ENCODE measurements at regions not wholly inside any gene's neighbourhood (a gene's known extent, or its start where the extent isn't known, plus 50 kb on each side); places are given as distances from the start of the nearest gene placed in this dataset.

DNA sequence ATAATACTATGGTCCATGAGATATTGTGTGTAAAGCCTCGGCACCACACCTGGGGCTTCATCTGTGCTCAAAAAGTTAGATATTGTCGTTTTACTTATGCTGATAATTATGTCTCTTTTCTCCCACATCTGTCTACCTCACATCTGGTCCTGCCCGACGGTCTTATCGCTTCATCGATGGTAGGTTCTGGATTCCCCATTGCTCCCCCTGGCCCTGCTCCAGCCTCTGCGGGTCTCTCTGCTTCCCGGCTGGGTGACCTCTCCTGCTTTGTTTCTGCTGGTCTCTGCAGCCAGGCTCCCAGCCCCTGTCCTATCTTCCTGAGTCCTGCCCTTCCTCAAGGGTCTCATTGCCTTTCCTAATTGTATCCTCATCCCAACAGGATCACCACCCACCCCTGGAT, 294.2 kb downstream of the NDUFA10 start:
- Histone ChIP-seq H2AFZ (no peak overlapping the region), H3K27me3 (ENCODE audit: insufficient read depth) (no peaks in the 10 kb centered on the region), H3K36me3 (ENCODE audit: insufficient read depth) (no peaks in the 10 kb centered on the region), H3K79me2 (replicated peaks; ENCODE audit: insufficient read depth) (no peaks in the 10 kb centered on the region), H3K4me3 (no peak overlapping the region), H3K4me2 (no peak overlapping the region), H3K4me1 (ENCODE audit: insufficient read depth) (no peaks in the 10 kb centered on the region; the same call in 1 of the 2 replicates), H3K27ac (ENCODE audit: low read depth) (no peak overlapping the region), H4K20me1 (replicated peaks; ENCODE audit: insufficient read depth) (no peaks in the 10 kb centered on the region), H3F3A (replicated peaks; ENCODE audit: low read depth) (no peaks in the 10 kb centered on the region), H3K9me2 (ENCODE audit: insufficient read depth) (no peaks in the 10 kb centered on the region)
- H3K27me3 Mint-ChIP-seq (ENCODE audit: insufficient read depth, low read depth, poor library complexity) = peaks cover 4% of the 10 kb centered on the region
- H3K9me3 Mint-ChIP-seq = no peaks in the 10 kb centered on the region; the same call in 2 of the 3 replicates
- no peaks in the 10 kb centered on the region for H3K36me3 Mint-ChIP-seq (ENCODE audit: low read depth)
- no peak for ATAC-seq
- no peak for DNase-seq (ENCODE audit: low spot score)
- peaks cover 4% of the 10 kb centered on the region; the same call in 2 of the 3 replicates for H3K4me1 Mint-ChIP-seq
- H3K27ac Mint-ChIP-seq = no peak overlapping the region
- H3K4me3 Mint-ChIP-seq = no peak overlapping the region
- no peak for TF ChIP-seq EZH2 (IDR thresholded peaks at IDR 0.05; ENCODE audit: low read depth, unreplicated experiment)
- no peak for TF ChIP-seq ZNF331 (CRISPR knock-in tag; IDR thresholded peaks at IDR 0.05; ENCODE audit: low read depth)
- TF ChIP-seq CREB1 (CRISPR knock-in tag; IDR thresholded peaks at IDR 0.05; ENCODE audit: low read depth) = no peak
- TF ChIP-seq JUNB (IDR thresholded peaks at IDR 0.05; ENCODE audit: unreplicated experiment) = no peak
- TF ChIP-seq, protein P1, sequence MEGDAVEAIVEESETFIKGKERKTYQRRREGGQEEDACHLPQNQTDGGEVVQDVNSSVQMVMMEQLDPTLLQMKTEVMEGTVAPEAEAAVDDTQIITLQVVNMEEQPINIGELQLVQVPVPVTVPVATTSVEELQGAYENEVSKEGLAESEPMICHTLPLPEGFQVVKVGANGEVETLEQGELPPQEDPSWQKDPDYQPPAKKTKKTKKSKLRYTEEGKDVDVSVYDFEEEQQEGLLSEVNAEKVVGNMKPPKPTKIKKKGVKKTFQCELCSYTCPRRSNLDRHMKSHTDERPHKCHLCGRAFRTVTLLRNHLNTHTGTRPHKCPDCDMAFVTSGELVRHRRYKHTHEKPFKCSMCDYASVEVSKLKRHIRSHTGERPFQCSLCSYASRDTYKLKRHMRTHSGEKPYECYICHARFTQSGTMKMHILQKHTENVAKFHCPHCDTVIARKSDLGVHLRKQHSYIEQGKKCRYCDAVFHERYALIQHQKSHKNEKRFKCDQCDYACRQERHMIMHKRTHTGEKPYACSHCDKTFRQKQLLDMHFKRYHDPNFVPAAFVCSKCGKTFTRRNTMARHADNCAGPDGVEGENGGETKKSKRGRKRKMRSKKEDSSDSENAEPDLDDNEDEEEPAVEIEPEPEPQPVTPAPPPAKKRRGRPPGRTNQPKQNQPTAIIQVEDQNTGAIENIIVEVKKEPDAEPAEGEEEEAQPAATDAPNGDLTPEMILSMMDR (conservative IDR thresholded peaks at IDR 0.05; ENCODE audit: low read depth in 2 of 2) = no peak
- TF ChIP-seq NANOG (IDR thresholded peaks at IDR 0.05; ENCODE audit: borderline replicate concordance) = no peak
- no peak for TF ChIP-seq POLR2AphosphoS5 (IDR thresholded peaks at IDR 0.05; ENCODE audit: low read depth)
- no peak for TF ChIP-seq STAT1 (IDR thresholded peaks at IDR 0.05; ENCODE audit: unreplicated experiment)
- TF ChIP-seq, protein P2, sequence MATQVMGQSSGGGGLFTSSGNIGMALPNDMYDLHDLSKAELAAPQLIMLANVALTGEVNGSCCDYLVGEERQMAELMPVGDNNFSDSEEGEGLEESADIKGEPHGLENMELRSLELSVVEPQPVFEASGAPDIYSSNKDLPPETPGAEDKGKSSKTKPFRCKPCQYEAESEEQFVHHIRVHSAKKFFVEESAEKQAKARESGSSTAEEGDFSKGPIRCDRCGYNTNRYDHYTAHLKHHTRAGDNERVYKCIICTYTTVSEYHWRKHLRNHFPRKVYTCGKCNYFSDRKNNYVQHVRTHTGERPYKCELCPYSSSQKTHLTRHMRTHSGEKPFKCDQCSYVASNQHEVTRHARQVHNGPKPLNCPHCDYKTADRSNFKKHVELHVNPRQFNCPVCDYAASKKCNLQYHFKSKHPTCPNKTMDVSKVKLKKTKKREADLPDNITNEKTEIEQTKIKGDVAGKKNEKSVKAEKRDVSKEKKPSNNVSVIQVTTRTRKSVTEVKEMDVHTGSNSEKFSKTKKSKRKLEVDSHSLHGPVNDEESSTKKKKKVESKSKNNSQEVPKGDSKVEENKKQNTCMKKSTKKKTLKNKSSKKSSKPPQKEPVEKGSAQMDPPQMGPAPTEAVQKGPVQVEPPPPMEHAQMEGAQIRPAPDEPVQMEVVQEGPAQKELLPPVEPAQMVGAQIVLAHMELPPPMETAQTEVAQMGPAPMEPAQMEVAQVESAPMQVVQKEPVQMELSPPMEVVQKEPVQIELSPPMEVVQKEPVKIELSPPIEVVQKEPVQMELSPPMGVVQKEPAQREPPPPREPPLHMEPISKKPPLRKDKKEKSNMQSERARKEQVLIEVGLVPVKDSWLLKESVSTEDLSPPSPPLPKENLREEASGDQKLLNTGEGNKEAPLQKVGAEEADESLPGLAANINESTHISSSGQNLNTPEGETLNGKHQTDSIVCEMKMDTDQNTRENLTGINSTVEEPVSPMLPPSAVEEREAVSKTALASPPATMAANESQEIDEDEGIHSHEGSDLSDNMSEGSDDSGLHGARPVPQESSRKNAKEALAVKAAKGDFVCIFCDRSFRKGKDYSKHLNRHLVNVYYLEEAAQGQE (IDR thresholded peaks at IDR 0.05; ENCODE audit: unreplicated experiment) = no peak
- TF ChIP-seq, protein P3, sequence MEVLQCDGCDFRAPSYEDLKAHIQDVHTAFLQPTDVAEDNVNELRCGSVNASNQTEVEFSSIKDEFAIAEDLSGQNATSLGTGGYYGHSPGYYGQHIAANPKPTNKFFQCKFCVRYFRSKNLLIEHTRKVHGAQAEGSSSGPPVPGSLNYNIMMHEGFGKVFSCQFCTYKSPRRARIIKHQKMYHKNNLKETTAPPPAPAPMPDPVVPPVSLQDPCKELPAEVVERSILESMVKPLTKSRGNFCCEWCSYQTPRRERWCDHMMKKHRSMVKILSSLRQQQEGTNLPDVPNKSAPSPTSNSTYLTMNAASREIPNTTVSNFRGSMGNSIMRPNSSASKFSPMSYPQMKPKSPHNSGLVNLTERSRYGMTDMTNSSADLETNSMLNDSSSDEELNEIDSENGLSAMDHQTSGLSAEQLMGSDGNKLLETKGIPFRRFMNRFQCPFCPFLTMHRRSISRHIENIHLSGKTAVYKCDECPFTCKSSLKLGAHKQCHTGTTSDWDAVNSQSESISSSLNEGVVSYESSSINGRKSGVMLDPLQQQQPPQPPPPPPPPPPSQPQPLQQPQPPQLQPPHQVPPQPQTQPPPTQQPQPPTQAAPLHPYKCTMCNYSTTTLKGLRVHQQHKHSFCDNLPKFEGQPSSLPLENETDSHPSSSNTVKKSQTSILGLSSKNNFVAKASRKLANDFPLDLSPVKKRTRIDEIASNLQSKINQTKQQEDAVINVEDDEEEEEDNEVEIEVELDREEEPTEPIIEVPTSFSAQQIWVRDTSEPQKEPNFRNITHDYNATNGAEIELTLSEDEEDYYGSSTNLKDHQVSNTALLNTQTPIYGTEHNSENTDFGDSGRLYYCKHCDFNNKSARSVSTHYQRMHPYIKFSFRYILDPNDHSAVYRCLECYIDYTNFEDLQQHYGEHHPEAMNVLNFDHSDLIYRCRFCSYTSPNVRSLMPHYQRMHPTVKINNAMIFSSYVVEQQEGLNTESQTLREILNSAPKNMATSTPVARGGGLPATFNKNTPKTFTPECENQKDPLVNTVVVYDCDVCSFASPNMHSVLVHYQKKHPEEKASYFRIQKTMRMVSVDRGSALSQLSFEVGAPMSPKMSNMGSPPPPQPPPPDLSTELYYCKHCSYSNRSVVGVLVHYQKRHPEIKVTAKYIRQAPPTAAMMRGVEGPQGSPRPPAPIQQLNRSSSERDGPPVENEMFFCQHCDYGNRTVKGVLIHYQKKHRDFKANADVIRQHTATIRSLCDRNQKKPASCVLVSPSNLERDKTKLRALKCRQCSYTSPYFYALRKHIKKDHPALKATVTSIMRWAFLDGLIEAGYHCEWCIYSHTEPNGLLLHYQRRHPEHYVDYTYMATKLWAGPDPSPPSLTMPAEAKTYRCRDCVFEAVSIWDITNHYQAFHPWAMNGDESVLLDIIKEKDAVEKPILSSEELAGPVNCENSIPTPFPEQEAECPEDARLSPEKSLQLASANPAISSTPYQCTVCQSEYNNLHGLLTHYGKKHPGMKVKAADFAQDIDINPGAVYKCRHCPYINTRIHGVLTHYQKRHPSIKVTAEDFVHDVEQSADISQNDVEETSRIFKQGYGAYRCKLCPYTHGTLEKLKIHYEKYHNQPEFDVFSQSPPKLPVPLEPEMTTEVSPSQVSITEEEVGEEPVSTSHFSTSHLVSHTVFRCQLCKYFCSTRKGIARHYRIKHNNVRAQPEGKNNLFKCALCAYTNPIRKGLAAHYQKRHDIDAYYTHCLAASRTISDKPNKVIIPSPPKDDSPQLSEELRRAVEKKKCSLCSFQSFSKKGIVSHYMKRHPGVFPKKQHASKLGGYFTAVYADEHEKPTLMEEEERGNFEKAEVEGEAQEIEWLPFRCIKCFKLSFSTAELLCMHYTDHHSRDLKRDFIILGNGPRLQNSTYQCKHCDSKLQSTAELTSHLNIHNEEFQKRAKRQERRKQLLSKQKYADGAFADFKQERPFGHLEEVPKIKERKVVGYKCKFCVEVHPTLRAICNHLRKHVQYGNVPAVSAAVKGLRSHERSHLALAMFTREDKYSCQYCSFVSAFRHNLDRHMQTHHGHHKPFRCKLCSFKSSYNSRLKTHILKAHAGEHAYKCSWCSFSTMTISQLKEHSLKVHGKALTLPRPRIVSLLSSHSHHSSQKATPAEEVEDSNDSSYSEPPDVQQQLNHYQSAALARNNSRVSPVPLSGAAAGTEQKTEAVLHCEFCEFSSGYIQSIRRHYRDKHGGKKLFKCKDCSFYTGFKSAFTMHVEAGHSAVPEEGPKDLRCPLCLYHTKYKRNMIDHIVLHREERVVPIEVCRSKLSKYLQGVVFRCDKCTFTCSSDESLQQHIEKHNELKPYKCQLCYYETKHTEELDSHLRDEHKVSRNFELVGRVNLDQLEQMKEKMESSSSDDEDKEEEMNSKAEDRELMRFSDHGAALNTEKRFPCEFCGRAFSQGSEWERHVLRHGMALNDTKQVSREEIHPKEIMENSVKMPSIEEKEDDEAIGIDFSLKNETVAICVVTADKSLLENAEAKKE (CRISPR knock-in tag; IDR thresholded peaks at IDR 0.05) = no peak
- TF ChIP-seq ZNF114 (CRISPR knock-in tag; IDR thresholded peaks at IDR 0.05) = no peak
- TF ChIP-seq EZH2phosphoT487 (IDR thresholded peaks at IDR 0.05; ENCODE audit: unreplicated experiment) = no peak
- TF ChIP-seq, protein P4, sequence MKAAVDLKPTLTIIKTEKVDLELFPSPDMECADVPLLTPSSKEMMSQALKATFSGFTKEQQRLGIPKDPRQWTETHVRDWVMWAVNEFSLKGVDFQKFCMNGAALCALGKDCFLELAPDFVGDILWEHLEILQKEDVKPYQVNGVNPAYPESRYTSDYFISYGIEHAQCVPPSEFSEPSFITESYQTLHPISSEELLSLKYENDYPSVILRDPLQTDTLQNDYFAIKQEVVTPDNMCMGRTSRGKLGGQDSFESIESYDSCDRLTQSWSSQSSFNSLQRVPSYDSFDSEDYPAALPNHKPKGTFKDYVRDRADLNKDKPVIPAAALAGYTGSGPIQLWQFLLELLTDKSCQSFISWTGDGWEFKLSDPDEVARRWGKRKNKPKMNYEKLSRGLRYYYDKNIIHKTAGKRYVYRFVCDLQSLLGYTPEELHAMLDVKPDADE (IDR thresholded peaks at IDR 0.05) = no peak
